C4-2B (cell line): ENCODE measurements at regions not wholly inside any gene's neighbourhood (a gene's known extent, or its start where the extent isn't known, plus 50 kb on each side); places are given as distances from the start of the nearest gene placed in this dataset.
A peak's percentile ranks its signal among the peaks of the same experiment; 100 is the strongest.

Source experiments
- ZFX ChIP-seq: fragments of 450-650 bp; IDR thresholded peaks from 2 replicates; pipeline ENCODE4 v1.6.1; 2017
- TF ChIP-seq, protein P1 (sequence below): fragments of 450-650 bp; conservative IDR thresholded peaks from 2 replicates; pipeline ENCODE4 v1.5.1; 2017; ENCODE audit warnings: mild to moderate bottlenecking

DNA sequence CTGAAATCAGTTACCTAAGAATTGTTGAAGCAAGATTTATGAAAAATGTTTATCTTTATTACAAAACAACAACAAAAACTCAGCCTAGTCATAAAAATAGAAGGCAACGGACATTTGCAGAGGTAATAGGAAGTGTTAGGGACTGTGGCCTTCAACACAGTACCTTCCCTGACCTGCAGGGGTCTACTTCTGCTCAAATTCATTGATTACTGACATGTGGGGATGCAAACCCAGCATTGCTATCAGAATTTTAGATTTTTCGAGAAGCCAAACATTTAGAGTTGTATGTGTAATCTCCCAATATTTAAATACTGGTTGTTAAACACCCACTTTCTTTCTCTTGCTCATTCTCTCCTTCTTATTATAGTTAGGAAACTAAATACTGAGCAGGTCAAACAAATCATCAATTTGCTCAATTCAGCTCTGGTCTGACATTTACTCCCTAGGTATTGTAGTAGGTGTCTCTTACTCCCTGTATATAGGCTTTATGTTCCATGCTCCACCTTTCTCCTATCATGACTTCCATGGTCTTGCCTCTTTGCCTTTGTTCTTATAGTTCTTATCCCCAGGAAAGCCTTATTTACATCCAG lies 198.5 kb downstream of the UBE2E3 start:
- TF ChIP-seq, protein P1, sequence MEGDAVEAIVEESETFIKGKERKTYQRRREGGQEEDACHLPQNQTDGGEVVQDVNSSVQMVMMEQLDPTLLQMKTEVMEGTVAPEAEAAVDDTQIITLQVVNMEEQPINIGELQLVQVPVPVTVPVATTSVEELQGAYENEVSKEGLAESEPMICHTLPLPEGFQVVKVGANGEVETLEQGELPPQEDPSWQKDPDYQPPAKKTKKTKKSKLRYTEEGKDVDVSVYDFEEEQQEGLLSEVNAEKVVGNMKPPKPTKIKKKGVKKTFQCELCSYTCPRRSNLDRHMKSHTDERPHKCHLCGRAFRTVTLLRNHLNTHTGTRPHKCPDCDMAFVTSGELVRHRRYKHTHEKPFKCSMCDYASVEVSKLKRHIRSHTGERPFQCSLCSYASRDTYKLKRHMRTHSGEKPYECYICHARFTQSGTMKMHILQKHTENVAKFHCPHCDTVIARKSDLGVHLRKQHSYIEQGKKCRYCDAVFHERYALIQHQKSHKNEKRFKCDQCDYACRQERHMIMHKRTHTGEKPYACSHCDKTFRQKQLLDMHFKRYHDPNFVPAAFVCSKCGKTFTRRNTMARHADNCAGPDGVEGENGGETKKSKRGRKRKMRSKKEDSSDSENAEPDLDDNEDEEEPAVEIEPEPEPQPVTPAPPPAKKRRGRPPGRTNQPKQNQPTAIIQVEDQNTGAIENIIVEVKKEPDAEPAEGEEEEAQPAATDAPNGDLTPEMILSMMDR = peak; percentile 51
- no peak for TF ChIP-seq ZFX
